ENCODE measurements at regions not wholly inside any gene's neighbourhood (a gene's known extent, or its start where the extent isn't known, plus 50 kb on each side); places are given as distances from the start of the nearest gene placed in this dataset.

GRCh38 chr22:34324763-34325162, 404.5 kb upstream of the LARGE1 start:
- TF ChIP-seq CTCF (IDR thresholded peaks at IDR 0.05; ENCODE audit: low read depth, low read length) (no peak), MAX (IDR thresholded peaks at IDR 0.05; ENCODE audit: low read depth, low read length) (no peak), POLR2A (IDR thresholded peaks at IDR 0.05; ENCODE audit: extremely low read depth, insufficient read length) (no peak), MYC (IDR thresholded peaks at IDR 0.05; ENCODE audit: low read depth, low read length) (no peak)
